LNCaP clone FGC (cell line): ENCODE measurements at regions not wholly inside any gene's neighbourhood (a gene's known extent, or its start where the extent isn't known, plus 50 kb on each side); places are given as distances from the start of the nearest gene placed in this dataset.

Experiments
- DNase-seq: peaks from one replicate; pipeline ENCODE4 v3.0.0-alpha.2; 2011; ENCODE audit warnings: low read depth
- H3K4me3 ChIP-seq: 2 replicates; pipeline ENCODE4 v1.5.1; 2011; ENCODE audit warnings: mild to moderate bottlenecking, low read depth, low read length, control low read depth
- CTCF ChIP-seq: IDR thresholded peaks from 2 replicates; pipeline ENCODE4 v1.5.1; 2012; ENCODE audit warnings: mild to moderate bottlenecking; ENCODE audit not compliant: control insufficient read depth, insufficient read depth; ENCODE audit errors: extremely low read depth

DNA sequence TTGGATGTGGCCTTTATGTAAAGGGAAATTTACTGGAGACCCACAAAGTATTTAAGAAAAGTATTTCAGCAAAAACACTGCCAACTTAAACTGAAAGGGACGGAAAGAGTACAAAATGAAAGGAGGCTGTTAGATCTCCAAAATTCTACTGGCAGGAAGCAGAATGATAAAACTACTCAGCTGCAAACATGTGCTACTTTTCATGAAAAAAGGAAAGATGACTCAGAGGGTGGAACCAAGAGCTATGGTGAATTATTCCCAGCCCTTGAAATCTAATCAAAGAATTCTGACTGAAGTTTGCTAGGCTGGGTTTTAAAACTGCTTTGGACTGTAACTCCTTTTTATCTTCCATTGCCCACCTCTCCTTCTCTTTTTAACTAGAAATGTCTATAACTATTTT lies 58.6 kb upstream of the ZBED3 start:
- no peak overlapping the region for H3K4me3 ChIP-seq
- no peak for TF ChIP-seq CTCF
- DNase-seq: no peak

DNA sequence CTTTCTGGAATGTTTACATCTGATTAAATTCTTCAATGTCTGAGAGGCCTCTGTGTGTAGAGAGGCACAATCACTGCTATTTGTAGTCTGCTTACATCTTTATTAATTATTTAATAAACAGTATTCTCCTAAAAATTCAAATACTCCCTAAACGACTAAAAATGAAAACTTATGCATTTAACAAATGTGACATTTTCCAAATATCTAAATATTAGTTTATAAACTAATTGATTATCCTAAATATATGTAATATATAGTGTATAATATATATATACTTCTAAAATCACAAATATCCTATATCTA lies 57.7 kb upstream of the ZBED3 start:
- TF ChIP-seq CTCF: no peak
- H3K4me3 ChIP-seq: no peak overlapping the region
- no peak for DNase-seq

GRCh38 chr5:77143998-77144836 lies 57.1 kb upstream of the ZBED3 start:
- H3K4me3 ChIP-seq: no peak overlapping the region
- DNase-seq: peak; percentile 41
- peak; percentile 92 for TF ChIP-seq CTCF

DNA sequence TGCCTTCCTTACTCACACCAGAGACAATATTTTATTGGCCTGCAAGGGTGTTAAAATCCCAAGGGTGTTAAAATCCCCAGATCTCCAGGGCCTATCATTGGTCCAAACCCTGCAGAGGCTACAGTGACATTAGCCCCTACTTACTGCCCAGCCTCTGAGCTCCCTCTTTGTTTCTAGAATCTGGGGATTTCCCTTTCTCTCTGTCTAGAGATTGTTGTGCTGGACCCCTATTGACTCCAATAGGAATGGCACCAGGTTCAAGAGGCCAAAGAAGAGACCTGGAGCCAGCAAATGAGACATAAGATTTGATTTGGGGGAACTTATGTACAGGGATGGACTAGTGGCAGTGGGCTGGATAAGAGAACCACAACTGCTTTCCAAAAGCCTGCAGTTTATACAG lies 53.3 kb upstream of the ZBED3 start:
- TF ChIP-seq CTCF: no peak
- DNase-seq: no peak

GRCh38 chr5:77139001-77139400 lies 51.9 kb upstream of the ZBED3 start:
- no peak for TF ChIP-seq CTCF
- DNase-seq: peak; percentile 28
- H3K4me3 ChIP-seq: no peak overlapping the region

More for the DNA sequence above, 53.3 kb upstream of the ZBED3 start:
- H3K4me3 ChIP-seq: no peak overlapping the region
